ENCODE measurements at regions not wholly inside any gene's neighbourhood (a gene's known extent, or its start where the extent isn't known, plus 50 kb on each side); places are given as distances from the start of the nearest gene placed in this dataset.

GRCh38 chr6:92166666-92167065 is 1252.7 kb downstream of the EPHA7 start:
- TF ChIP-seq, protein P1, sequence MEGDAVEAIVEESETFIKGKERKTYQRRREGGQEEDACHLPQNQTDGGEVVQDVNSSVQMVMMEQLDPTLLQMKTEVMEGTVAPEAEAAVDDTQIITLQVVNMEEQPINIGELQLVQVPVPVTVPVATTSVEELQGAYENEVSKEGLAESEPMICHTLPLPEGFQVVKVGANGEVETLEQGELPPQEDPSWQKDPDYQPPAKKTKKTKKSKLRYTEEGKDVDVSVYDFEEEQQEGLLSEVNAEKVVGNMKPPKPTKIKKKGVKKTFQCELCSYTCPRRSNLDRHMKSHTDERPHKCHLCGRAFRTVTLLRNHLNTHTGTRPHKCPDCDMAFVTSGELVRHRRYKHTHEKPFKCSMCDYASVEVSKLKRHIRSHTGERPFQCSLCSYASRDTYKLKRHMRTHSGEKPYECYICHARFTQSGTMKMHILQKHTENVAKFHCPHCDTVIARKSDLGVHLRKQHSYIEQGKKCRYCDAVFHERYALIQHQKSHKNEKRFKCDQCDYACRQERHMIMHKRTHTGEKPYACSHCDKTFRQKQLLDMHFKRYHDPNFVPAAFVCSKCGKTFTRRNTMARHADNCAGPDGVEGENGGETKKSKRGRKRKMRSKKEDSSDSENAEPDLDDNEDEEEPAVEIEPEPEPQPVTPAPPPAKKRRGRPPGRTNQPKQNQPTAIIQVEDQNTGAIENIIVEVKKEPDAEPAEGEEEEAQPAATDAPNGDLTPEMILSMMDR (conservative IDR thresholded peaks at IDR 0.05), result no peak
- no peak for TF ChIP-seq EZH2 (IDR thresholded peaks at IDR 0.05; ENCODE audit: low read depth)
